Activated CD4-positive, alpha-beta T cell treated with anti-CD3 and anti-CD28 coated beads, Interleukin-2, Interleukin-6, amounts not matched to agents 100 ng/mL and 50 ng/mL, durations not matched to agents 16 hours and 8 hours (primary cell): ENCODE measurements at regions not wholly inside any gene's neighbourhood (a gene's known extent, or its start where the extent isn't known, plus 50 kb on each side); places are given as distances from the start of the nearest gene placed in this dataset.

Experiments used
- DNase-seq: peaks from one replicate; pipeline ENCODE4 v3.0.0-alpha.2; 2020

DNA sequence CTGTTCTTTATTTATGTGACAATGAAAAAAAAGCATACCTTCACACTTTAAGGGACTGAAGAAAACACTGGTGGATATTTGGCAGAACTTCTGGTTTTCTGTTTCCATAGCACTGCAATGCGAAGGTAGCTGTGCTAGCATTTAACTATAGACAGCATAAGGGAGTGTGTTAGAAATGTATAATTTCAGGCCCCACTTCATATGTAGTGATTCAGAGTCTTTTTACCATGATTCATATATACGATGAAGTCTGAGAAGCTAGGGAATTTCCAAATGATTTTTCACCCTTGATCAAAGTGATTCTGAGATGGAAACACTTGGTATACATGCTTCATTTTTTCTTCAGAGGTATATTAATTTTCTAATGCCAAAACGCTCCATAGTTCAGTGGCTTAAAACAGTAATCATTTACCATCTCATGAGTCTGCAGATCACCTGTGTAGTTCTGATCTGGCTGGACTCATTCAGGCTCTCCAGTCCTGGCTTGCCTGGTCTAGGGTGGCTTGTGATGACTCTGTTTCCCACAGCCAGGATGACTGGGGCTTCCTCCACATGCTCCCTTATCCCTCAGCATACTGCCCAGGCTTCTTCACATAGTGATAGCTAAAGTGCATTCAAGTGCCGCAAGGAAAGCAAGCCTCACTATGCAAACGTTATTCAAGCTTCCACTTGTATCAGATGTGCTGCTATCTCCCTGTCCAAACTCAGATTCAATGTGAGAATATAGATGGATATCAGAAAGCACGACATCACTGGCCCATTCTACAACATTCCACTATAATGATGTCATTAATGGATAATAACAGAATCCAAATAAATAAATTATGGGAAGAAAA lies 790.1 kb downstream of the TECRL start:
- no peak for DNase-seq

DNA sequence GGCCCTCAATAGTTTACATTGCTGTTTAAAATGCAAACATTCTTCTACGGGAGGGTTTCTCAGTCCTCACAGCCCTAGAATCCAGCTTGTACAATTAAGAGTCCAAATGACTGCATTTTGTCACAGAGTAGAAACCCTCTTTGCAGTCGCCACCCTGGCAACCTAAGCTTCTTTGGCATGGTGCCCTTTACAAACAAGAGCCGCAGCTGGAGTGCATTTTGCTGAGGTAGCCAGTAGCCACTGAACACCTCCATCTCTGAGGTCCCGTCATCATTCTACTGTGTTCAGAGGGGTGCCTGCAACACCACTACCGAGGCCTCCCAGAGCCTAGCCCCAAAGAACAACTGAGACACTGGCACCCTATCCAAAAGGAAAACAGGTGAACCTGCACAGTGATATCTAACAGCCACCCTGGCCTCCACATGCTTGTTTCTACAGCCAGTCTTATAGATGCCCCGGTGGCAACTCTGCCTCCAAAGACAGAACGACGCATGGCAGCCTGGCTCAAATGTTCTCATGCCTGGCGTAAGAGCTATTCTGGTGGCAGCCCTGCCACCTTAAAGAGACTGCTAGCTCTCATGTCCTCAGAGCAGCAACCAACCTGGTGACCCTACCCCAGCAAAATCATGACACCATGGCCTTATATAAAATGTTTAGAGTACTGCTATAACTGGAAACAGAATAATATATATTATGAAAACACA lies 801.9 kb downstream of the TECRL start:
- DNase-seq = no peak

GRCh38 chr4:63589796-63590195 lies 819.5 kb downstream of the TECRL start:
- no peak for DNase-seq

DNA sequence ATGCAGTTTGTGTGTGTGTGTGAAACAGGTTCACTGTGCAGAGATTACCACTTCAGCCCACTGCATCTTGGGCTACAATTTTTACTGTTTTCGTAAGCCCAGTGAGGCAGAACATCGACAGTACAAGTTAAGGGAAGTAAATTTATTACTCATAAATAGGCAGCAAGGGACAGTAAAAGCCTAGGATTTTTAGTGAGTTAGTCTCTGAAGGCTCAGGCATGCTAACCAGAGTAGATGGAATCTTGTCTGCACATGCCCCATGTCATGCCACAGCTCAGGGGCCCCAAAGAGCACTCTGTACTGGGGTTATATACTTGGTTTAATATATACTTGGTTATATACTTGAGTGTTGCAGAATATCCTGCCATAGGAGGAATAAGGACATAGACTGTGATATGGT lies 825.7 kb downstream of the TECRL start:
- DNase-seq = no peak

DNA sequence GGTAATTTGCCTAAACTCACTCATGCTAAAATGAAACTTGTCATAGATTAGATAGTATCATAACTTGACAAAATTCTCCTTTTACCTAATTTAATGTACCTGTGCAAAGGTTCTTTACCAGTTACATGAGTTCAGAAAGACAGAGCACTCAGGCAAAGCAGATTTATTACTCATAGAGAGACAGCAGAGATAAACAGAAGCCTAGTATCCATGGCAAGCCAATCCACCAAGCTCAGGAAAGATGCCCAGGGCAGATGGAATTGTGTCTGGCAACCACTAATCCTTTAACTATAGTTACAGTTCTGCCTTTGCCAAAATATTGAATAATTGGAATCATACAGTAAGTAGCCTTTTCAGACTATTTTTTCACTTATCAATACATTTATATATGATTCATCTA lies 826.2 kb downstream of the TECRL start:
- DNase-seq = no peak

- DNase-seq = no peak
Measured at GRCh38 chr4:63580796-63581475, 828.3 kb downstream of the TECRL start.

GRCh38 chr4:63578383-63578782 lies 830.9 kb downstream of the TECRL start:
- no peak for DNase-seq

DNA sequence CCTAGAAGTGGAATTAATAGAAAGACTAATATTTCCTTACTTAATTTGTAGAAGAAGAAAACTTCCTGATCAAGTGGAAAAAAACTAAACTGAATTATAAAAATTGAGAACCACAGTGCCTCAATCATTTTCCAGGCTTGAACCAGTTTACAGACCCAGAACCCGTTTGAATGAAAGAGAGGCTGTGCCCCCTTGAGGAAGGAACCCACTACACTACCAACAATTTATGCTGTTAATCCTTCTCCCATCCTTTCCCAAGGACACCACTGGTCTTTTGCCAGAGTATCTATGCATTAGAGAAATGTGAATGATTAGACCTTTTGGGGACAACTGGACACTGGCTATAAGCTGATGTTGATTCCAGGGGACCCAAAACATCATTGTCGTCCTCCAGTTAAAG lies 842.6 kb downstream of the TECRL start:
- no peak for DNase-seq

GRCh38 chr4:63563288-63564014 lies 845.8 kb downstream of the TECRL start:
- DNase-seq = no peak

- DNase-seq = no peak
Measured at GRCh38 chr4:63558709-63559108, 850.5 kb downstream of the TECRL start.

DNA sequence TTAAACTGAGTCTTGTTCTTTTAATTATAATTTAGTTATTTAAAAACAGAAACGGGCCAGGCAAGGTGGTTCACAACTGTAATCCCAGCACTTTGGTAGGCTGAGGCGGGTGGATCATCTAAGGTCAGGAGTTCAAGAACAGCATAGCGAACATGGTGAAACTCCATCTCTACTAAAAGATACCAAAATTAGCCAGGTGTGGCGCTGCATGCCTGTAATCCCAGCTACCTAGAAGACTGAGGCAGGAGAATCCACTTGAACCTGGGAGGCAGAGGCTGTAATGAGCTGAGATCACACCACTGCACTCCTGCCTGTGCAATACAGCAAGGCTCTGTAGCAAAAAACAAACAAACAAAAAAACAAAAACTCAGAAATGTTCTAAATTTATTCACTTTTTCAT lies 852.9 kb downstream of the TECRL start:
- DNase-seq = no peak

- no peak for DNase-seq
Measured at GRCh38 chr4:63553123-63553522, 856.1 kb downstream of the TECRL start.

DNA sequence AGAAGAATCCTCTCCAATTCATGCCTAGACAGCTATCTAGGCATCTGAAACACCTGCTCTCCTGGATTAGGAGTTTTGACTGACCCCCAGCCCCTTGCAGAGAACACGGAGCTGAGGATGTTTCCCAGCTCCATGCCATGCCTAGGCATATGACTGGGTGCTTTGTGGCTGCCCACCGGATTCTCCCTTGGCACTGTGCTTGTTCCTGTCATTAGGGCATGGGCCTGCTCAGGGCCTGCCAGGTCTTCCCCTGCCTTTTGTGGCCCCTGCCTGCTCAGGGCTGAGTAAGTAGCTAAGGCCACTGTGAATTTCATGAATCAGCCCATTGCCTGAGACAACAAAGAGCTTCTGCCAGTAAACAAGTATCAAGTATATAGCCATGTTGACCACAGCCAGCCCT lies 867.4 kb downstream of the TECRL start:
- DNase-seq = no peak

- DNase-seq = no peak
Measured at GRCh38 chr4:63529581-63530337, 879.5 kb downstream of the TECRL start.

- DNase-seq = no peak
Measured at GRCh38 chr4:63528256-63528991, 880.8 kb downstream of the TECRL start.

DNA sequence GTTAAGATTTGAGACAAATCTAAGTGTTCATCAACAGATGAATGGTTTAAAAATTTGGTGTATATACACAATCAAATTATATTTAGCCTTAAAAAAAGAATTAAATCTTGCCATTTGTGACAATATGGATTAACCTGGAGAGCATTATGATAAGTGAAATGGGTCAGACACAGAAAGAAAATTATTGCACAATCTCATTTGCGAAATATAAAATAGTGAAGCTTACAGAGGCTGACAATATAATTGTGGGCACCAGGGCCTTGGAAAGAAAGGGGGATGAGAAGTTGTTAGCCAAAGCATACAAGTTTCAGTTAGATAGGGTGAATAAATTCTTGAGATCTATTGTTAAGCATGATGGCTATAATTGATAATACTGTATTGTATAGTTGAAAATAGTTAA lies 883.0 kb downstream of the TECRL start:
- DNase-seq = no peak

GRCh38 chr4:63524764-63525163 lies 884.5 kb downstream of the TECRL start:
- no peak for DNase-seq

- no peak for DNase-seq
Measured at GRCh38 chr4:63505714-63506460, 903.4 kb downstream of the TECRL start.

DNA sequence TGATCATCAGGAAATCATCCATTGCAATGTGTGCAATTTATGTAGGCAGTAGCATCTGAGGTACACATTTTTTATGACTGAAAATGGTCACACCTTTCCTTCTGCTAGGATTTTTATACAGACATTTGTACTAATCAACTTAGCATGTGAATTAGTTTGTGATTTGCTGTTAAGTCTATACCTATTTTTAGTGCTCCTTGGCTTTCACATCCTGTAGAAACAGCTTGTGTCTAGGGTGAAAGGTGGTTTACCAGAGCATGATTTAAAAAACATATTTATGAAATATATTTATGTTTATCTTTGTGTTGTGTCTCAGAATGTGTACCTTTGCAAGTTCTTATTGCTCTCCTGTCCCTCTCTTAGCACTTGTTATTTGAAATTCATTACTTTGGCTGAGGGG lies 916.0 kb downstream of the TECRL start:
- DNase-seq = no peak

- no peak for DNase-seq
Measured at GRCh38 chr4:63492515-63492914, 916.7 kb downstream of the TECRL start.

- DNase-seq = no peak
Measured at GRCh38 chr4:63464393-63464792, 944.9 kb downstream of the TECRL start.
